ENCODE measurements at regions not wholly inside any gene's neighbourhood (a gene's known extent, or its start where the extent isn't known, plus 50 kb on each side); places are given as distances from the start of the nearest gene placed in this dataset.
A peak's percentile ranks its signal among the peaks of the same experiment; 100 is the strongest.

- ChIA-PET POLR2A (no interaction called here), CTCF (interaction anchor here (1.1 to 6.5 kb wide), 11 partner anchors 8 to 545 kb away, joined by 3 to 54 read pairs (median 5); partner anchors contain the start of genes CTH and PTGER3)
- DNase-seq: peak; percentile 33 to 65 (median 50)
- peaks cover 0 to 3% (median 0%) of the 10 kb centered on the region in 4 experiments for H3K4me1 ChIP-seq (ENCODE audit: control extremely low read depth in 1 of 4, control insufficient read depth in 4 of 4, insufficient read depth in 4 of 4, low read length in 3 of 4)
- H3K36me3 ChIP-seq (ENCODE audit: control insufficient read depth in 4 of 4, insufficient read depth in 4 of 4, low read length in 3 of 4): no peaks in the 10 kb centered on the region
- no peaks in the 10 kb centered on the region for H3K9me3 ChIP-seq (ENCODE audit: control extremely low read depth in 1 of 5, control insufficient read depth in 4 of 5, insufficient read depth in 2 of 5, low read depth in 1 of 5, low read length in 4 of 5)
- H3K4me3 ChIP-seq (ENCODE audit: control insufficient read depth in 1 of 7, extremely low read depth in 1 of 7, insufficient read depth in 4 of 7, low read depth in 2 of 7, low read length in 6 of 7): no peak overlapping the region
- no peak overlapping the region for H3K27ac ChIP-seq (ENCODE audit: insufficient read depth in 1 of 2, low read depth in 1 of 2, low read length in 2 of 2, poor library complexity in 1 of 2, severe bottlenecking in 2 of 2)
- peaks cover 0 to 3% (median 0%) of the 10 kb centered on the region in 5 experiments for H3K27me3 ChIP-seq (replicated peaks in 2 of 5; ENCODE audit: control insufficient read depth in 4 of 5, insufficient read depth in 5 of 5, low read length in 4 of 5)
- 27% methylated on average over 7 of the region's 12 CpGs for WGBS (ENCODE audit: insufficient coverage)
Observed at GRCh38 chr1:70528590-70529333, 117.7 kb downstream of the CTH start.

- Histone ChIP-seq H3K36me3 (ENCODE audit: control insufficient read depth in 4 of 4, insufficient read depth in 4 of 4, low read length in 3 of 4) (no peaks in the 10 kb centered on the region), H3K4me3 (ENCODE audit: control insufficient read depth in 1 of 7, extremely low read depth in 1 of 7, insufficient read depth in 4 of 7, low read depth in 2 of 7, low read length in 6 of 7) (no peak overlapping the region), H3K9me3 (ENCODE audit: control extremely low read depth in 1 of 5, control insufficient read depth in 4 of 5, insufficient read depth in 2 of 5, low read depth in 1 of 5, low read length in 4 of 5) (no peaks in the 10 kb centered on the region), H3K27ac (ENCODE audit: insufficient read depth in 1 of 2, low read depth in 1 of 2, low read length in 2 of 2, poor library complexity in 1 of 2, severe bottlenecking in 2 of 2) (no peak overlapping the region), H3K27me3 (replicated peaks in 2 of 5; ENCODE audit: control insufficient read depth in 4 of 5, insufficient read depth in 5 of 5, low read length in 4 of 5) (peaks cover 0 to 3% (median 0%) of the 10 kb centered on the region in 5 experiments), H3K4me1 (ENCODE audit: control extremely low read depth in 1 of 4, control insufficient read depth in 4 of 4, insufficient read depth in 4 of 4, low read length in 3 of 4) (no peaks in the 10 kb centered on the region)
- no peak for DNase-seq
- 100% methylated on average over 1 of the region's 3 CpGs for WGBS (ENCODE audit: insufficient coverage)
- ChIA-PET POLR2A (no interaction called here), CTCF (no interaction called here)
Observed at GRCh38 chr1:70536708-70537366, 125.8 kb downstream of the CTH start.

- Histone ChIP-seq H3K9me3 (ENCODE audit: control extremely low read depth in 1 of 5, control insufficient read depth in 4 of 5, insufficient read depth in 2 of 5, low read depth in 1 of 5, low read length in 4 of 5) (no peaks in the 10 kb centered on the region), H3K27me3 (replicated peaks in 2 of 5; ENCODE audit: control insufficient read depth in 4 of 5, insufficient read depth in 5 of 5, low read length in 4 of 5) (peaks cover 0 to 3% (median 0%) of the 10 kb centered on the region in 5 experiments), H3K36me3 (ENCODE audit: control insufficient read depth in 4 of 4, insufficient read depth in 4 of 4, low read length in 3 of 4) (no peaks in the 10 kb centered on the region), H3K27ac (ENCODE audit: insufficient read depth in 1 of 2, low read depth in 1 of 2, low read length in 2 of 2, poor library complexity in 1 of 2, severe bottlenecking in 2 of 2) (no peak overlapping the region), H3K4me1 (ENCODE audit: control extremely low read depth in 1 of 4, control insufficient read depth in 4 of 4, insufficient read depth in 4 of 4, low read length in 3 of 4) (no peaks in the 10 kb centered on the region), H3K4me3 (ENCODE audit: control insufficient read depth in 1 of 7, extremely low read depth in 1 of 7, insufficient read depth in 4 of 7, low read depth in 2 of 7, low read length in 6 of 7) (no peak overlapping the region)
- no peak for DNase-seq
- no CpG with 5 or more reads among the region's 3 CpGs for WGBS (ENCODE audit: insufficient coverage)
- ChIA-PET CTCF (no interaction called here), POLR2A (no interaction called here)
Observed at GRCh38 chr1:70537788-70538187, 126.7 kb downstream of the CTH start.

GRCh38 chr1:70542030-70542429 is 131.0 kb downstream of the CTH start:
- no peaks in the 10 kb centered on the region for H3K4me1 ChIP-seq (ENCODE audit: control extremely low read depth in 1 of 4, control insufficient read depth in 4 of 4, insufficient read depth in 4 of 4, low read length in 3 of 4)
- H3K9me3 ChIP-seq (ENCODE audit: control extremely low read depth in 1 of 5, control insufficient read depth in 4 of 5, insufficient read depth in 2 of 5, low read depth in 1 of 5, low read length in 4 of 5): no peaks in the 10 kb centered on the region
- no peak overlapping the region for H3K4me3 ChIP-seq (ENCODE audit: control insufficient read depth in 1 of 7, extremely low read depth in 1 of 7, insufficient read depth in 4 of 7, low read depth in 2 of 7, low read length in 6 of 7)
- DNase-seq: no peak
- no peaks in the 10 kb centered on the region for H3K36me3 ChIP-seq (ENCODE audit: control insufficient read depth in 4 of 4, insufficient read depth in 4 of 4, low read length in 3 of 4)
- H3K27ac ChIP-seq (ENCODE audit: insufficient read depth in 1 of 2, low read depth in 1 of 2, low read length in 2 of 2, poor library complexity in 1 of 2, severe bottlenecking in 2 of 2): no peak overlapping the region
- POLR2A ChIA-PET: no interaction called here
- CTCF ChIA-PET: no interaction called here
- H3K27me3 ChIP-seq (replicated peaks in 2 of 5; ENCODE audit: control insufficient read depth in 4 of 5, insufficient read depth in 5 of 5, low read length in 4 of 5): no peaks in the 10 kb centered on the region

GRCh38 chr1:70542856-70543255 is 131.8 kb downstream of the CTH start:
- no peaks in the 10 kb centered on the region for H3K36me3 ChIP-seq (ENCODE audit: control insufficient read depth in 4 of 4, insufficient read depth in 4 of 4, low read length in 3 of 4)
- DNase-seq: no peak
- H3K4me1 ChIP-seq (ENCODE audit: control extremely low read depth in 1 of 4, control insufficient read depth in 4 of 4, insufficient read depth in 4 of 4, low read length in 3 of 4): no peaks in the 10 kb centered on the region
- no peak overlapping the region for H3K27ac ChIP-seq (ENCODE audit: insufficient read depth in 1 of 2, low read depth in 1 of 2, low read length in 2 of 2, poor library complexity in 1 of 2, severe bottlenecking in 2 of 2)
- H3K27me3 ChIP-seq (replicated peaks in 2 of 5; ENCODE audit: control insufficient read depth in 4 of 5, insufficient read depth in 5 of 5, low read length in 4 of 5): no peaks in the 10 kb centered on the region
- no peaks in the 10 kb centered on the region for H3K9me3 ChIP-seq (ENCODE audit: control extremely low read depth in 1 of 5, control insufficient read depth in 4 of 5, insufficient read depth in 2 of 5, low read depth in 1 of 5, low read length in 4 of 5)
- 100% methylated on average over 2 of the region's 2 CpGs for WGBS (ENCODE audit: insufficient coverage)
- no peak overlapping the region for H3K4me3 ChIP-seq (ENCODE audit: control insufficient read depth in 1 of 7, extremely low read depth in 1 of 7, insufficient read depth in 4 of 7, low read depth in 2 of 7, low read length in 6 of 7)
- ChIA-PET CTCF (no interaction called here), POLR2A (no interaction called here)

GRCh38 chr1:70546726-70547125 is 135.7 kb downstream of the CTH start:
- Histone ChIP-seq H3K27ac (ENCODE audit: insufficient read depth in 1 of 2, low read depth in 1 of 2, low read length in 2 of 2, poor library complexity in 1 of 2, severe bottlenecking in 2 of 2) (no peak overlapping the region), H3K4me3 (ENCODE audit: control insufficient read depth in 1 of 7, extremely low read depth in 1 of 7, insufficient read depth in 4 of 7, low read depth in 2 of 7, low read length in 6 of 7) (no peak overlapping the region), H3K36me3 (ENCODE audit: control insufficient read depth in 4 of 4, insufficient read depth in 4 of 4, low read length in 3 of 4) (no peaks in the 10 kb centered on the region), H3K4me1 (ENCODE audit: control extremely low read depth in 1 of 4, control insufficient read depth in 4 of 4, insufficient read depth in 4 of 4, low read length in 3 of 4) (no peaks in the 10 kb centered on the region), H3K27me3 (replicated peaks in 2 of 5; ENCODE audit: control insufficient read depth in 4 of 5, insufficient read depth in 5 of 5, low read length in 4 of 5) (no peaks in the 10 kb centered on the region), H3K9me3 (ENCODE audit: control extremely low read depth in 1 of 5, control insufficient read depth in 4 of 5, insufficient read depth in 2 of 5, low read depth in 1 of 5, low read length in 4 of 5) (no peaks in the 10 kb centered on the region)
- no peak for DNase-seq
- WGBS (ENCODE audit: insufficient coverage): 89% methylated on average over 1 of the region's 1 CpG
- CTCF ChIA-PET: no interaction called here
- POLR2A ChIA-PET: no interaction called here

- ChIA-PET POLR2A (no interaction called here), CTCF (no interaction called here)
- Histone ChIP-seq H3K27ac (ENCODE audit: insufficient read depth in 1 of 2, low read depth in 1 of 2, low read length in 2 of 2, poor library complexity in 1 of 2, severe bottlenecking in 2 of 2) (no peak overlapping the region), H3K4me1 (ENCODE audit: control extremely low read depth in 1 of 4, control insufficient read depth in 4 of 4, insufficient read depth in 4 of 4, low read length in 3 of 4) (no peaks in the 10 kb centered on the region), H3K27me3 (replicated peaks in 2 of 5; ENCODE audit: control insufficient read depth in 4 of 5, insufficient read depth in 5 of 5, low read length in 4 of 5) (no peaks in the 10 kb centered on the region), H3K9me3 (ENCODE audit: control extremely low read depth in 1 of 5, control insufficient read depth in 4 of 5, insufficient read depth in 2 of 5, low read depth in 1 of 5, low read length in 4 of 5) (no peaks in the 10 kb centered on the region), H3K4me3 (ENCODE audit: control insufficient read depth in 1 of 7, extremely low read depth in 1 of 7, insufficient read depth in 4 of 7, low read depth in 2 of 7, low read length in 6 of 7) (no peak overlapping the region), H3K36me3 (ENCODE audit: control insufficient read depth in 4 of 4, insufficient read depth in 4 of 4, low read length in 3 of 4) (no peaks in the 10 kb centered on the region)
- DNase-seq: no peak
- no CpG with 5 or more reads among the region's 2 CpGs for WGBS (ENCODE audit: insufficient coverage)
Observed at GRCh38 chr1:70552662-70553566, 141.8 kb downstream of the CTH start.
